Neuronal stem cell (in vitro differentiated cells): ENCODE measurements at regions not wholly inside any gene's neighbourhood (a gene's known extent, or its start where the extent isn't known, plus 50 kb on each side); places are given as distances from the start of the nearest gene placed in this dataset.

Experiments
- DNase-seq: peaks from one replicate; pipeline ENCODE4 v3.0.0-alpha.2; 2013; ENCODE audit warnings: low spot score
- H2AFZ ChIP-seq: one replicate; pipeline ENCODE4 v1.6.1; 2013; ENCODE audit warnings: mild to moderate bottlenecking, low read length, inconsistent platforms
- H2AK5ac ChIP-seq: 2 replicates; pipeline ENCODE4 v1.6.1; 2013; ENCODE audit warnings: low read depth, mild to moderate bottlenecking, inconsistent platforms, low read length, moderate library complexity, mixed read lengths
- H2BK120ac ChIP-seq: 2 replicates; pipeline ENCODE4 v1.6.1; 2013; ENCODE audit warnings: low read depth, mild to moderate bottlenecking, inconsistent platforms, low read length, moderate library complexity, mixed read lengths
- H2BK12ac ChIP-seq: one replicate; pipeline ENCODE4 v1.6.1; 2013; ENCODE audit warnings: low read length, inconsistent platforms
- H2BK15ac ChIP-seq: 2 replicates; pipeline ENCODE4 v1.6.1; 2013; ENCODE audit warnings: mild to moderate bottlenecking, low read length, inconsistent platforms, mixed read lengths
- H2BK5ac ChIP-seq: one replicate; pipeline ENCODE4 v1.6.1; 2013; ENCODE audit warnings: inconsistent platforms, mild to moderate bottlenecking, low read length, moderate library complexity
- H3K14ac ChIP-seq: one replicate; pipeline ENCODE4 v1.6.1; 2013; ENCODE audit warnings: low read length, inconsistent platforms
- H3K18ac ChIP-seq: 2 replicates; pipeline ENCODE4 v1.6.1; 2013; ENCODE audit warnings: low read length, inconsistent platforms
- H3K23ac ChIP-seq: 2 replicates; pipeline ENCODE4 v1.6.1; 2013; ENCODE audit warnings: low read depth, mild to moderate bottlenecking, mixed read lengths, low read length, inconsistent platforms; ENCODE audit not compliant: poor library complexity
- H3K27ac ChIP-seq: replicated peaks from 3 replicates; pipeline ENCODE4 v1.5.1; 2013; ENCODE audit warnings: low read length, inconsistent platforms
- H3K27me3 ChIP-seq, 3 experiments: 2 replicates each; pipeline ENCODE4 v1.6.1; 2013; ENCODE audit warnings: low read length in 3 of 3, mild to moderate bottlenecking in 2 of 3, inconsistent platforms in 1 of 3, low read depth in 1 of 3, mixed read lengths in 1 of 3, moderate library complexity in 1 of 3; ENCODE audit not compliant: control insufficient read depth in 3 of 3, insufficient read depth in 3 of 3
- H3K36me3 ChIP-seq, 2 donors: replicated peaks in 1 of 2; 2 replicates each; pipeline ENCODE4 v1.6.1; 2013; ENCODE audit warnings: low read length in 2 of 2; ENCODE audit not compliant: control insufficient read depth in 2 of 2, insufficient read depth in 2 of 2
- H3K4ac ChIP-seq: 2 replicates; pipeline ENCODE4 v1.6.1; 2013; ENCODE audit warnings: inconsistent platforms, mild to moderate bottlenecking, low read length, moderate library complexity
- H3K4me1 ChIP-seq, 2 donors: 1 replicate in 1 of 2; 2 replicates in 1 of 2; pipeline ENCODE4 v1.6.1; 2013; ENCODE audit warnings: low read length in 2 of 2, low read depth in 1 of 2; ENCODE audit not compliant: control insufficient read depth in 2 of 2, insufficient read depth in 1 of 2
- H3K4me2 ChIP-seq: one replicate; pipeline ENCODE4 v1.6.1; 2013; ENCODE audit warnings: mild to moderate bottlenecking, low read length, inconsistent platforms; ENCODE audit not compliant: insufficient read depth, poor library complexity, severe bottlenecking
- H3K4me3 ChIP-seq, 2 donors: 2 replicates each; pipeline ENCODE4 v1.5.1; 2013; ENCODE audit warnings: low read length in 2 of 2, mild to moderate bottlenecking in 2 of 2, inconsistent platforms in 1 of 2, moderate library complexity in 1 of 2
- H3K79me1 ChIP-seq: one replicate; pipeline ENCODE4 v1.6.1; 2013; ENCODE audit warnings: low read depth, mild to moderate bottlenecking, inconsistent platforms, low read length, moderate library complexity
- H3K9ac ChIP-seq: one replicate; pipeline ENCODE4 v1.6.1; 2013; ENCODE audit warnings: mild to moderate bottlenecking, low read depth, low read length, inconsistent platforms; ENCODE audit not compliant: poor library complexity
- H3K9me3 ChIP-seq, 2 donors: replicated peaks in 1 of 2; 2 replicates each; pipeline versions ENCODE3 to v1.6.1; 2013; ENCODE audit warnings: low read length in 2 of 2, mild to moderate bottlenecking in 2 of 2, inconsistent platforms in 1 of 2, low read depth in 1 of 2, mixed read lengths in 1 of 2, moderate library complexity in 1 of 2; ENCODE audit not compliant: control insufficient read depth in 2 of 2, insufficient read depth in 1 of 2
- H4K8ac ChIP-seq: one replicate; pipeline ENCODE4 v1.6.1; 2013; ENCODE audit warnings: low read depth, mild to moderate bottlenecking, inconsistent platforms, low read length, moderate library complexity
- H4K91ac ChIP-seq: one replicate; pipeline ENCODE4 v1.6.1; 2013; ENCODE audit warnings: low read length, low read depth, mild to moderate bottlenecking, inconsistent platforms; ENCODE audit not compliant: poor library complexity
- WGBS, 2 donors: extraction: QIAGEN DNeasy Blood & Tissue Kit; methylation state at CpG; one replicate each; pipeline ENCODE4 v1.1.7; 2013; ENCODE audit warnings: missing lambda C conversion rate in 2 of 2, mixed read lengths in 1 of 2; ENCODE audit not compliant: insufficient read length in 2 of 2, insufficient replicate concordance in 1 of 2; ENCODE audit errors: extremely low coverage in 2 of 2; 5-methylcytosine and 5-hydroxymethylcytosine counted together

DNA sequence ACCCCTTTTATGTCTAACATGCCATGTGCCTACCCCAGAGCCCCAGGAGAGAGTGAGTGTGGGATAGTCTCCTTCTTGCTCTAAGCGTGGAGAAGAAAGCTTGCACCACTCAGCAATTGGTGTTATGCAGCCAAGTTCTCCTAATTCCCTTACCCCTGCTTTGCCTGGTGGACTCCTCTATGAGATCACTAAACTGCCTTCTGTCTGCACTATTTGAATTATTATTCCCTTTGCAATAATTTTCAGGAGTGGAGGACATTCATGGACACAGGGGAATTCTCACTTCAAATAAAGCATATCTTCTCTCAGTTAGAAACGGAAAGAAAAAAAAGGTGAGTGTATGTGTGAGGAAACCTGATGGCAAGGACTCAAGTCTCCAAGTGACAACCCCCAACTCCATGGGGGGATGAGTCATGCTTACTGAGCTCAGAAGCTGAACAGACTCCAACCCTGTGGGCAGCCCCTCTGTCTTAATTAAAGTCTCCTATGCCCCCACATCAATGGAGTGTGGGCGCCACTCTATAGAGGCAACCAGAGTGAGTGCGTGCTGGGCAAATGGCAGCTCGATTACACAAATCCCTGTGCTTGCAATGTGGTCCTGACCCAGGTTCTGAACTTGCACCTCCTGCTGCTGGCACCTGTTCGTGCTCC lies 381.9 kb downstream of the RAB28 start:
- Histone ChIP-seq H3K4me3 (no peak overlapping the region), H3K23ac (no peak overlapping the region), H4K8ac (no peak overlapping the region), H3K79me1 (no peaks in the 10 kb centered on the region), H3K14ac (no peak overlapping the region), H3K36me3 (no peaks in the 10 kb centered on the region), H3K4me2 (no peak overlapping the region), H3K27ac (no peak overlapping the region), H2BK15ac (no peak overlapping the region), H3K9me3 (peaks cover 3 to 5% of the 10 kb centered on the region in 2 donors), H2BK12ac (no peak overlapping the region), H3K18ac (no peak overlapping the region), H4K91ac (no peak overlapping the region), H3K4me1 (no peaks in the 10 kb centered on the region), H2BK120ac (no peak overlapping the region), H3K27me3 (no peaks in the 10 kb centered on the region), H2BK5ac (no peak overlapping the region), H2AFZ (no peak overlapping the region), H3K9ac (no peak overlapping the region), H2AK5ac (no peak overlapping the region), H3K4ac (no peak overlapping the region)
- DNase-seq: no peak
- WGBS, 2 donors: no CpG with 5 or more reads among the region's 6 CpGs

- no peak overlapping the region for H3K27ac ChIP-seq
- no peak overlapping the region for H3K18ac ChIP-seq
- H3K4me1 ChIP-seq: no peaks in the 10 kb centered on the region
- H2BK15ac ChIP-seq: no peak overlapping the region
- no peak overlapping the region for H3K4ac ChIP-seq
- H3K4me2 ChIP-seq: no peak overlapping the region
- no peak overlapping the region for H2BK5ac ChIP-seq
- no peaks in the 10 kb centered on the region for H3K27me3 ChIP-seq
- H3K9me3 ChIP-seq: peaks cover 0 to 4% of the 10 kb centered on the region in 2 donors
- H4K8ac ChIP-seq: no peak overlapping the region
- WGBS, 2 donors: no CpG with 5 or more reads among the region's 3 CpGs
- H3K14ac ChIP-seq: no peak overlapping the region
- H3K9ac ChIP-seq: no peak overlapping the region
- DNase-seq: no peak
- H2AFZ ChIP-seq: no peak overlapping the region
- H2BK12ac ChIP-seq: no peak overlapping the region
- H3K23ac ChIP-seq: no peak overlapping the region
- no peak overlapping the region for H3K4me3 ChIP-seq
- no peaks in the 10 kb centered on the region for H3K79me1 ChIP-seq
- no peaks in the 10 kb centered on the region for H3K36me3 ChIP-seq
- no peak overlapping the region for H4K91ac ChIP-seq
- no peak overlapping the region for H2AK5ac ChIP-seq
- no peak overlapping the region for H2BK120ac ChIP-seq
Observed at GRCh38 chr4:13097971-13098370, 386.2 kb downstream of the RAB28 start.

GRCh38 chr4:13095722-13096121 lies 388.4 kb downstream of the RAB28 start:
- Histone ChIP-seq H3K4me2 (no peak overlapping the region), H3K9ac (no peak overlapping the region), H3K4me1 (no peaks in the 10 kb centered on the region), H3K9me3 (peaks cover 0 to 4% of the 10 kb centered on the region in 2 donors), H2BK15ac (no peak overlapping the region), H4K8ac (no peak overlapping the region), H3K14ac (no peak overlapping the region), H3K4me3 (no peak overlapping the region), H3K79me1 (no peaks in the 10 kb centered on the region), H3K4ac (no peak overlapping the region), H3K27me3 (no peaks in the 10 kb centered on the region), H2AK5ac (no peak overlapping the region), H3K23ac (no peak overlapping the region), H2BK12ac (no peak overlapping the region), H2BK120ac (no peak overlapping the region), H3K36me3 (no peaks in the 10 kb centered on the region), H3K18ac (no peak overlapping the region), H4K91ac (no peak overlapping the region), H3K27ac (no peak overlapping the region), H2BK5ac (no peak overlapping the region), H2AFZ (no peak overlapping the region)
- DNase-seq: no peak
- no CpG with 5 or more reads among the region's 1 CpG for WGBS, 2 donors

- Histone ChIP-seq H3K27ac (no peak overlapping the region), H3K36me3 (no peaks in the 10 kb centered on the region), H3K27me3 (no peaks in the 10 kb centered on the region), H2BK15ac (no peak overlapping the region), H3K18ac (no peak overlapping the region), H2BK120ac (no peak overlapping the region), H3K23ac (no peak overlapping the region), H3K9ac (no peak overlapping the region), H3K4ac (no peak overlapping the region), H2BK12ac (no peak overlapping the region), H3K14ac (no peak overlapping the region), H2AFZ (no peak overlapping the region), H3K79me1 (no peaks in the 10 kb centered on the region), H3K9me3 (peaks cover 0 to 4% of the 10 kb centered on the region in 2 donors), H2AK5ac (no peak overlapping the region), H3K4me1 (peaks cover 0 to 6% of the 10 kb centered on the region in 2 donors), H2BK5ac (no peak overlapping the region), H3K4me2 (no peak overlapping the region), H4K91ac (no peak overlapping the region), H4K8ac (no peak overlapping the region), H3K4me3 (no peak overlapping the region)
- no peak for DNase-seq
- WGBS, 2 donors: no CpG with 5 or more reads among the region's 2 CpGs
Observed at GRCh38 chr4:13093170-13093569, 391.0 kb downstream of the RAB28 start.
